Prostate gland (tissue), 2 donors: ENCODE measurements at regions not wholly inside any gene's neighbourhood (a gene's known extent, or its start where the extent isn't known, plus 50 kb on each side); places are given as distances from the start of the nearest gene placed in this dataset.

Source experiments
- DNase-seq: peaks from one replicate; pipeline ENCODE4 v3.0.0-alpha.2; 2019; ENCODE audit warnings: low spot score
- H3K27ac ChIP-seq, 2 donors: fragments of 200-600 bp; sonication (generic); 2 replicates each; pipeline ENCODE4 v1.5.1; 2017 to 2019
- H3K27me3 ChIP-seq: fragments of 200-600 bp; sonication (generic); replicated peaks from 2 replicates; pipeline ENCODE4 v1.5.1; 2019; ENCODE audit not compliant: insufficient read depth
- H3K36me3 ChIP-seq, 2 donors: fragments of 200-600 bp; sonication (generic); 1 replicate in 1 of 2; 2 replicates in 1 of 2; pipeline versions ENCODE4 v1.5.1 to v1.8.1; 2017 to 2019
- H3K4me1 ChIP-seq: fragments of 200-600 bp; sonication (generic); replicated peaks from 2 replicates; pipeline ENCODE4 v1.5.1; 2019
- H3K4me3 ChIP-seq, 2 donors: fragments of 200-600 bp; sonication (generic); 2 replicates each; pipeline ENCODE4 v1.5.1; 2017 to 2019
- H3K9me3 ChIP-seq: fragments of 200-600 bp; sonication (generic); 2 replicates; pipeline ENCODE4 v1.5.1; 2017
- CTCF ChIP-seq, 4 experiments: fragments of 200-600 bp in 2 of 4; fragments of 450-650 bp in 2 of 4; sonication (generic) in 2 of 4; IDR thresholded peaks; 1 replicate in 3 of 4; 2 replicates in 1 of 4; pipeline ENCODE4 v1.5.1; 2016 to 2019; ENCODE audit warnings: antibody characterized with exemption in 4 of 4, mild to moderate bottlenecking in 2 of 4, moderate library complexity in 2 of 4
- POLR2A ChIP-seq: fragments of 450-650 bp; IDR thresholded peaks from one replicate; pipeline ENCODE4 v1.6.1; 2016; ENCODE audit warnings: antibody characterized with exemption, mild to moderate bottlenecking
- POLR2AphosphoS5 ChIP-seq: sonication (generic); formaldehyde crosslinking; IDR thresholded peaks from one replicate; pipeline ENCODE4 v1.6.1; 2017; ENCODE audit warnings: antibody characterized with exemption
- WGBS: methylation state at CpG from one replicate; pipeline ENCODE4 v1.1.5; 2018; 5-methylcytosine and 5-hydroxymethylcytosine counted together
- intact Hi-C: fragments of 100-400 bp; cut with DNase I; formaldehyde crosslinking; loops from one replicate; pipeline ENCODE4 v1.14.2; 2022

GRCh38 chr5:167701051-167701450 lies 590.4 kb upstream of the WWC1 start:
- no peak for DNase-seq
- no peak overlapping the region for H3K27ac ChIP-seq

GRCh38 chr5:167702014-167702413 lies 589.4 kb upstream of the WWC1 start:
- no peak overlapping the region for H3K27ac ChIP-seq
- no peaks in the 10 kb centered on the region for H3K27me3 ChIP-seq
- H3K4me3 ChIP-seq = no peak overlapping the region
- no peak for TF ChIP-seq CTCF (IDR thresholded peaks at IDR 0.05)
- TF ChIP-seq POLR2AphosphoS5 = no peak
- no peak for TF ChIP-seq POLR2A
- no peak for DNase-seq
- H3K9me3 ChIP-seq = no peaks in the 10 kb centered on the region
- WGBS = 60% methylated on average over 2 of the region's 2 CpGs
- no peaks in the 10 kb centered on the region for H3K4me1 ChIP-seq
- H3K36me3 ChIP-seq = no peaks in the 10 kb centered on the region
- intact Hi-C loops = no loop called here

More at GRCh38 chr5:167701051-167701450, 590.4 kb upstream of the WWC1 start:
- WGBS = 90% methylated on average over 1 of the region's 1 CpG
- no peak for TF ChIP-seq CTCF (IDR thresholded peaks at IDR 0.05)
- no peak for TF ChIP-seq POLR2A
- TF ChIP-seq POLR2AphosphoS5 = no peak
- H3K4me3 ChIP-seq = no peak overlapping the region
- intact Hi-C loops = no loop called here
- H3K27me3 ChIP-seq = no peaks in the 10 kb centered on the region
- H3K4me1 ChIP-seq = no peaks in the 10 kb centered on the region
- no peaks in the 10 kb centered on the region for H3K9me3 ChIP-seq
- no peaks in the 10 kb centered on the region for H3K36me3 ChIP-seq

- Histone ChIP-seq H3K36me3 (no peaks in the 10 kb centered on the region), H3K9me3 (no peaks in the 10 kb centered on the region), H3K4me3 (no peak overlapping the region), H3K27ac (no peak overlapping the region), H3K4me1 (no peaks in the 10 kb centered on the region), H3K27me3 (no peaks in the 10 kb centered on the region)
- intact Hi-C loops = no loop called here
- WGBS = 85% methylated on average over 3 of the region's 3 CpGs
- TF ChIP-seq POLR2AphosphoS5 (no peak), POLR2A (no peak), CTCF (IDR thresholded peaks at IDR 0.05) (no peak)
- DNase-seq = no peak
Measured at GRCh38 chr5:167708449-167708848, 583.0 kb upstream of the WWC1 start.

- no peak for DNase-seq
- intact Hi-C loops = no loop called here
- Histone ChIP-seq H3K27me3 (no peaks in the 10 kb centered on the region), H3K4me3 (no peak overlapping the region), H3K9me3 (no peaks in the 10 kb centered on the region), H3K36me3 (no peaks in the 10 kb centered on the region), H3K27ac (no peak overlapping the region), H3K4me1 (no peaks in the 10 kb centered on the region)
- 98% methylated on average over 4 of the region's 4 CpGs for WGBS
- TF ChIP-seq POLR2AphosphoS5 = no peak
- no peak for TF ChIP-seq CTCF (IDR thresholded peaks at IDR 0.05)
- TF ChIP-seq POLR2A = no peak
Measured at GRCh38 chr5:167709625-167710024, 581.8 kb upstream of the WWC1 start.

GRCh38 chr5:167710444-167711073 lies 580.9 kb upstream of the WWC1 start:
- Histone ChIP-seq H3K27ac (no peak overlapping the region), H3K9me3 (no peaks in the 10 kb centered on the region), H3K4me3 (no peak overlapping the region), H3K4me1 (no peaks in the 10 kb centered on the region), H3K27me3 (no peaks in the 10 kb centered on the region), H3K36me3 (no peaks in the 10 kb centered on the region)
- WGBS = 41% methylated on average over 3 of the region's 3 CpGs
- TF ChIP-seq POLR2AphosphoS5 (no peak), CTCF (IDR thresholded peaks at IDR 0.05) (no peak), POLR2A (no peak)
- DNase-seq = no peak
- intact Hi-C loops = no loop called here
